ENCODE measurements at regions not wholly inside any gene's neighbourhood (a gene's known extent, or its start where the extent isn't known, plus 50 kb on each side); places are given as distances from the start of the nearest gene placed in this dataset.

GRCh38 chr6:24019830-24020229, 106.2 kb upstream of the NRSN1 start:
- no peak for TF ChIP-seq CTCF (IDR thresholded peaks at IDR 0.05 in 8 of 11, conservative IDR thresholded peaks at IDR 0.05 in 3 of 11)
- TF ChIP-seq POLR2A (IDR thresholded peaks at IDR 0.05), result no peak
